Fibroblast of skin of right quadriceps (primary cell): ENCODE measurements at regions not wholly inside any gene's neighbourhood (a gene's known extent, or its start where the extent isn't known, plus 50 kb on each side); places are given as distances from the start of the nearest gene placed in this dataset.

Experiments
- DNase-seq: peaks from one replicate; pipeline ENCODE4 v3.0.0-alpha.2; 2013

DNA sequence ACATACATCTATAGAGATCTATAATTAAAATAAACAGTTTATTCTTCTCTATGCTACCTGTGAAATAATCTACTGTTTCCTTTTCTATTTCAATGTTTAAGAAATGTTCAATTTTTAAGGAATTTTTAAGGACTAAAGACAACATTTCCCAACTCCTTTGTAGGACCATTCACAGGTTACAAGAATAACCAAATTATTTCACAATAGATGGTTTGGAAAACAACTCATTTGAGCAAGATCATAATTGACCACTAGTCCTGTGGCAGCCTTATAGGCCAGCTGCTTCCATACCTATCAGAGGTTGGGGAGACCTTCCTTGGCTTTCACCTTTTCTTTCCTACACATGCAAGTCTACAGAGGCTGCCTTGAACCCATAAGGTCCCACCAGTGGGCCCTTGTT is 193.7 kb downstream of the TTC39B start:
- no peak for DNase-seq

- no peak for DNase-seq
Observed at GRCh38 chr9:15111071-15111470, 195.9 kb downstream of the TTC39B start.

GRCh38 chr9:15104826-15105420 is 194.7 kb upstream of the FREM1 start:
- DNase-seq: peak; percentile 13

GRCh38 chr9:15103290-15103689 is 193.1 kb upstream of the FREM1 start:
- no peak for DNase-seq

DNA sequence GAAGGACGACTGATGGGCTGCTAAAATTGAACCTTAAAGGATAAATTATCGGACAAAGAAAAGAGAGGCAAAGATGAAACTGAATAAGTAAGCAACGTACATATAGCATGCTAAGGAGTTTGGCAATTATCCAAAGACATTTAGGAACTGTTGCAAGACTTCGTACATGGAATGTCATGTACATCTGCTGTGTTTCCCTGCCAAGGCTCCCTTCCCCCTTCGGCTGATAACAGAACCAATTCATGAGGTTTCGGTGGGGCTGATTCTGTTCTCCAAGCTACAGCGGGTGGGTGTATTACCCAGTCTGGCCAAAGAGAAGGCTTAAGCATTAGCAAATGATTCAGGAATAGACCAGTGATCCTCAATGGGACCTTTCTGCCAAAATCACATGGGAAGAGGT is 190.9 kb upstream of the FREM1 start:
- DNase-seq: peak; percentile 60

DNA sequence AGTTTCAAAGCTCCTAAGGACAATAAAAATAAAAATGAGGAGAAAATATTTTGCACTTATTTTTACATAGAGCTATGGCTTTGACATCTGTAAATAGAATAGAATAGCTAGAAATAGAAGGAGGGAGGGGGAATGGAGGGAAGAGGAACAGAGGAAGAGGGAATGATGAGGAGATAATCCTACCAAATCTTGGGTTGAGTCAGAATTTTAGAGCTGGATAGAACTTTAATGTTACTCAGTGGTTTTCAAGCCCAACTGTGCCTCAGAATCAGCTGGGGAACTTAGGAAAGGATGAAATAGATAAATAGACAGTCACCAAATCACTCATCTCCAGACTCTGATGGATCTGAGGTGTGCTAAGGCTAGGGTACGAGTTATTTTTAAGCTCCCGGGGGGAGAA is 190.3 kb upstream of the FREM1 start:
- DNase-seq: no peak

GRCh38 chr9:15096972-15097371 is 186.7 kb upstream of the FREM1 start:
- DNase-seq: no peak

DNA sequence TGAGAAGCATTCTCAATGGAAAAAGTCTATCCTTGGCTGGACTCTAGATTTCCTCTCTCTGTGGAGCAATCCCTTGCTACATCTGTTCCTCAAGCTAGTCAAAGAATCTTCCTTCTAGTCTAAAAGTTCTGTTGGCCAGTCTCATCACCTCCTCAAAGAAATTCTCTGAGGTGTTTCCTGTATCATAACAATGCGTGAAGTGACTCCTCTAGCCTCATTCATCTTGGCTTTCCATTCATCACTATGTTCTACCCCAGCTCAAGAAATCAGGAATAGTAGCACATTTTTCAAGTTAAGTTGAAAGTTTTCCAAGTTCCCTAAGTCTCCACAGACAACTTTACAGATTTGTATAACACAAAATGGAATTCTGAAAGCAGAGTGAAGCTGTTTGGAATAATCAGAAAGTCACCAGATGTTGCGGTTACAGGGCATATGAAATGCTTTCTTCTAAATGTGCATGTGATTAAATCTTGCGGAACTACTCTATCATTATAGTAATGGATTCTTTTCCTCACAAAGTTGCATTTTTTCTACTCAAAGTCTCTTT is 176.6 kb upstream of the FREM1 start:
- DNase-seq: peak; percentile 89

DNA sequence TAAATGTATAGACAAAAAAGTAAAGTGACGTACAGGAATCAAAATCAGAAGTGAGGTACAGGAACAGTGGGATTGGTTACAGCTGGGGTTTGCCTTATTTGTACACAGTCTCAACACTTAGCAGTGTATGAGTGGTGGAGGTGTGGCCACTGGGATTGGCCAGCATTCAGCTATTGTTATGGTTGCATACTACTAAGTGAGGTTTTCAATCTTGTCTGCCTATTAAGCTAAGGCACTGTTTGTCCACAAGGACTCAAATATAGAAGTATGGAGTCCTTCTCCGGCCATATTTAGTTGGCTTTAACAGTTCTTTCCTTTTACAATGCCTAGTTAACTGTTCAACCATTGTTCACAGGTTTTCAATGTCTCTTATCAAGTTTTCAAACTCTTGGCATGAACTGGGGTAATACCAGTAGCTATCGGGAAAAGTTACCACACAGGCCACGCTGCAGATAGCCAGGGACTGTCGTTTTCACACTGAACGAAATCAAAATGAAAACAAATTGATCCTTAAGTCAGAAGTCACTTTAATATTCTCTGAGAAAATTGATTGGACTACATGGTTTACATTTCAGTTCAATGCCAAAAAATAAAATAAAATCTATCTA is 176.0 kb upstream of the FREM1 start:
- no peak for DNase-seq

DNA sequence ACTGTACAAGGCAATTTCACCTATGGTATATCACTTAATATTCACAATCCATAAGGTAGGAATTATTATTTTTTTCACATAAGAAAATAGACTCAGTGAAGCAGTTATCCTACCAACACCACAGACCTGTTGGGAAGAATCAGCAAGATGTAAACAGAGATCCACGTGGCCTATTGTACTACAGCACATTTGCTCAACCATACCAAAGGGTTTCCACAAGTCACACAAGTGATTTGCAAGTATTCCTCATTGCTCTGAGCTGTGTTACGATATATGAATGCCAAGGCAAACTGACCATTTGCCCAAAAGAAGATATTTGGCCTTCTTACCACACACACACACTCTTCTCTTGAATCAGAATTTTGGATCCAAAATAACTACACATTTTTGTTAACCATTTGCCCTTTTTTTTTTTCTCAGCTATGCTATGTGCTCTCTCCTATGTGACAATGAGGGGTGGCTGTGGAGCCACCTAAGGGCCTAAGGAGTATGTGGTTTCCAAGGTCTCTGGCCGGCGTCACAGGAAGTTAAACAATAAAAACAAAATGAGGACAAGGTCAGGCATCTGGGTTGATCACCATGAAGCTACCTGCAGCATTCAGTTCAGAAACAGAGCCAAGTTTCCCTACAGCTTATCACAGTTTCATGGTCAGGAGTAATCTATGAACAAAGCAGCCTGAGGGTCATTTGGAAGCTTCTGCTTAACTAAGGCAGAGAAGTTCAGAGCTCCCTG is 171.0 kb upstream of the FREM1 start:
- DNase-seq: no peak

DNA sequence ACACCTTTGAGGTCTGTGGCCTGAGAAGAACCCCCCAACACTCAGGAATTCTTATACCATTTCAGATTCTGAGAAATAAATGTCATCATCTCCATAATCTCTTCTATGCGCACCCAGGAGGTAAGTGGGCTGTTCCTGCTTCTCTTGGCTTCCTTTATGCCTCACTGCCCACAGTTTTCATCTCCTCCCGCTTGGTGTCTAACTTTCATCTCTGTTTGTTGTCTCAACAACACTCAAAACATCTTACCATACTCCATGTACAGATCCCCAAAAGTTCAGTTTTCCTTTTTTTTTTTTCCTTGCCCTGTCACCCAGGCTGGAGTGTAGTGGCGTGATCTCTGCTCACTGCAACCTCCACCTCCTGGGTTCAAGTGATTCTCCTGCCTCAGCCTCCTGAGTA is 170.2 kb upstream of the FREM1 start:
- no peak for DNase-seq

GRCh38 chr9:15079989-15080388 is 169.8 kb upstream of the FREM1 start:
- no peak for DNase-seq

GRCh38 chr9:15077946-15078729 is 167.9 kb upstream of the FREM1 start:
- DNase-seq: no peak

GRCh38 chr9:15073620-15074019 is 163.4 kb upstream of the FREM1 start:
- no peak for DNase-seq

DNA sequence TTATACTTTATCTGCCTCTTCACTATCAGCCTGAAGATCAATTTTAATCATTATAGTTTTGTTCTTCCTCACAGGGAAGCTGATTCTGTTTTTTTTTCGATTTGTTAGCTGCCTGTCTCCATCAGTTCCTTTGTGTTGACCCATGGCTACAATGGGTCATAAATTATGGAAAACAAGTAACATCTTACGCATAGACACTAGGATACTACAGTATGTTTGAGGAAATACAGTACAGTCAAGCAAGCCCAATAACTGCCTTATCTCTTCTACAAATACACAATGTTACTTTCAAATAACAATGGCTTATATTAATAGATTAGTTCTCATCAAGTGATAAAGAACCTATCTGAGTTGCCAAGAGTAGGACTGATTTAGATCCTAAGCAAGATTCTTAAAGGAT is 160.5 kb upstream of the FREM1 start:
- DNase-seq: no peak

- no peak for DNase-seq
Observed at GRCh38 chr9:15069106-15069505, 158.9 kb upstream of the FREM1 start.

DNA sequence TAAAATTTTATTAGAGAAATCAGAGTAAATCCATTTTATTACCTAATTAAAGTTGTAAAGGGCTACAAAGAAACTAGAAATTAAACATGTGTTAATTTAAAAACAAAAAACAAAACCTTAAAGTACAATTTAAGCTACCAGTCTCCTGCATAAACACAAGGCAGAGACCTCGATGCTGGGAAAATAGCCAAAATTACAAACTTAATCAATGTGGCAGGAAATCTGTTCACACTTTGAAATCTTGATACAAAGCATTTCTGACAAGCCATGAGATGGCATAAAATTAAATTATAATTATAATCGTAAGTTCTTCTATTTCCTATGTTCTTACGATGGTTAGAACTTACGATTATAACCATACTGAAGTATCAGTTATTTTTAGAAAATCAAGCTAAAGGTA is 158.0 kb upstream of the FREM1 start:
- DNase-seq: no peak

GRCh38 chr9:15059003-15059402 is 148.8 kb upstream of the FREM1 start:
- no peak for DNase-seq

DNA sequence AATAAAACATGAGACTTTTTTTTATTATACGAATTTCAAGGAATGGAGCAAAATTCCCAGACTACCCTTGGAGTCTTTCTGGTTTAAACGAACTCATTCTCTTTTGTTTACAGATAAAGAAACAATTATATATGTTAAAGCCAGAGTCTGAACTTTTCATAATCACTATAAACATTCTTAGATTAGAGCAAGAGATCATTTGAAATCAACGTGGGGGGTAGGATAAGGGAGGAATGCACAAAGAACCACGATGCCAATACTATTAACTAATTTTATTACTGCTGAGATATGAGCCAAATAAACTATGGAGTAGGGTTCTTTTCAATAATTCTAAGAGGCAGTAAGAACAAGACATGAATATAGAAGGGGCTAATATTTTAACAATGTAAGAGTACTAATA is 148.0 kb upstream of the FREM1 start:
- DNase-seq: no peak

DNA sequence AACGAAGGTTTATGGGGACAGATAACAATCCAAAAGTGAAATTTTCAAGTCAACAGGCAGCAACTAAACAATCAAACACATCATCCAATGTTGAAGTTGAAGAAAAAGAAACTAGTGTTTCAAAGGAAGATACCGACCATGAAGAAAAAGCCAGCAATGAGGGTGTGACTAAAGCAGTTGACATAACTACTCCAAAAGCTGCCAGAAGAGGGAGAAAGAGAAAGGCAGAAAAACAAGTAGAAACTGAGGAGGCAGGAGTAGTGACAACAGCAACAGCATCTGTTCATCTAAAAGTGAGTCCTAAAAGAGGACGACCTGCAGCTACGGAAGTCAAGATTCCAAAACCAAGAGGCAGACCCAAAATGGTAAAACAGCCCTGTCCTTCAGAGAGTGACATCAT is 145.1 kb upstream of the FREM1 start:
- DNase-seq: peak; percentile 9

DNA sequence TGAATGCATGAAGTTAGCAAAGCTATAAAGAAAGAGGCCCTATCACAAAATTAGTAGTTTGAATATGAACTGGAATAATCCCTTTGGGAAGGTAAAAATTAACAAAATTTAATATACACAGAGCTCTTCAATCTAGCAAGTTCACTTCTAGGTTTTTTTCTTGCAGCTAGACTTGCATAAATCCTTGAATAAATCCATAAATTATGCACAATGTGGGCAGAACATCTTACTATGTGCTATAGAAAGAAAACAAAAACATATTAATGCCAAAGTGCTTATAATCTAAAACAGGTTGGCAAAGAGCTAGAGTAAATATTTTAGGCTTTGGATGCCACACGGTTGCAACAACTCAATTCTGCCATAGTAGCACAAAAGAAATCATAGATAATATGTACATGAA is 138.5 kb upstream of the FREM1 start:
- no peak for DNase-seq

DNA sequence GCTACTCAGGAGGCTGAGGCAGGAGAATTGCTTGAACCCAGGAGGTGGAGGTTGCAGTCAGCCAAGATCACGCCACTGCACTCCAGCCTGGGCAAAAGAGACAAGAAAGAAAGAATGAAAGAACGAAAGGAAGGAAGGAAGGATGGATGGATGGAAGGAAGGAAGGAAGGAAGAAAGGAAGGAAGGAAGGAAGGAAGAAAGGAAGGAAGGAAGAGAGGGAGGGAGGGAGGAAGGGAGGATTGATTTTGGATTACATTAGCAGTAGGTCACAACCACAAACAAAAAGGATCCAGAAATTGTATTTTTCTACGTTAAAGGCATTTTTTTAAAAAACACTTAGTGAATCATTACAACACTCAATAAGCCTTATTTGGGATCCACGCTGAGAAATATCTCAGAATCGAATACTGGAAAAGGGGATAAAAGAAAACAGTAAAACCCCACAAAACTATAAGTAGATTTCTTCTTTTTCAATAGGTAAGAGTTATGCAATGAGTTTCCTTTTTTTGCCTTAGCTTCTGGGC is 136.9 kb upstream of the FREM1 start:
- no peak for DNase-seq

- no peak for DNase-seq
Observed at GRCh38 chr9:15033316-15033715, 123.1 kb upstream of the FREM1 start.
